MM.1S (cell line): ENCODE measurements at regions not wholly inside any gene's neighbourhood (a gene's known extent, or its start where the extent isn't known, plus 50 kb on each side); places are given as distances from the start of the nearest gene placed in this dataset.

Experiments used
- DNase-seq: peaks from one replicate; pipeline ENCODE4 v3.0.0-alpha.2; 2015
- H2AFZ ChIP-seq: fragments of 300-600 bp; sonication (generic); 2 replicates; pipeline ENCODE4 v1.6.0; 2016; ENCODE audit warnings: antibody characterized with exemption, low read length
- H3F3A ChIP-seq: fragments of 300-600 bp; sonication (generic); 2 replicates; pipeline ENCODE4 v1.6.1; 2016; ENCODE audit warnings: mild to moderate bottlenecking, antibody characterized with exemption, low read length, moderate library complexity, mixed read lengths; ENCODE audit not compliant: insufficient read depth
- H3K27ac ChIP-seq: fragments of 300-600 bp; sonication (generic); 2 replicates; pipeline ENCODE4 v1.5.1; 2016; ENCODE audit warnings: mild to moderate bottlenecking, low read length
- H3K27me3 ChIP-seq: fragments of 300-600 bp; sonication (generic); replicated peaks from 2 replicates; pipeline ENCODE4 v1.6.0; 2016; ENCODE audit warnings: low read length; ENCODE audit not compliant: insufficient read depth
- H3K36me3 ChIP-seq: fragments of 300-600 bp; sonication (generic); replicated peaks from 2 replicates; pipeline ENCODE4 v1.6.1; 2016; ENCODE audit warnings: mild to moderate bottlenecking, low read length, mixed read lengths; ENCODE audit not compliant: insufficient read depth
- H3K4me1 ChIP-seq: fragments of 300-600 bp; sonication (generic); 2 replicates; pipeline ENCODE4 v1.6.1; 2016; ENCODE audit warnings: low read length, mixed read lengths
- H3K4me2 ChIP-seq: fragments of 300-600 bp; sonication (generic); 2 replicates; pipeline ENCODE4 v1.6.0; 2016; ENCODE audit warnings: low read depth, low read length
- H3K4me3 ChIP-seq: fragments of 300-600 bp; sonication (generic); 2 replicates; pipeline ENCODE4 v1.5.1; 2016; ENCODE audit warnings: low read length, mixed read lengths
- H3K79me2 ChIP-seq: fragments of 300-600 bp; sonication (generic); 2 replicates; pipeline ENCODE4 v1.6.1; 2016; ENCODE audit warnings: mixed run types, low read length, mixed read lengths
- H3K9ac ChIP-seq: fragments of 300-600 bp; sonication (generic); 2 replicates; pipeline ENCODE4 v1.6.1; 2016; ENCODE audit warnings: low read length, mixed read lengths
- H3K9me2 ChIP-seq: fragments of 300-600 bp; sonication (generic); replicated peaks from 2 replicates; pipeline ENCODE4 v1.6.1; 2016; ENCODE audit warnings: mild to moderate bottlenecking, low read length, mixed read lengths; ENCODE audit not compliant: insufficient read depth
- H3K9me3 ChIP-seq: fragments of 300-600 bp; sonication (generic); replicated peaks from 2 replicates; pipeline ENCODE4 v1.6.1; 2016; ENCODE audit warnings: mild to moderate bottlenecking, low read length, mixed read lengths; ENCODE audit not compliant: insufficient read depth
- H4K20me1 ChIP-seq: fragments of 300-600 bp; sonication (generic); 2 replicates; pipeline ENCODE4 v1.6.1; 2016; ENCODE audit warnings: mild to moderate bottlenecking, low read length, moderate library complexity, mixed read lengths; ENCODE audit not compliant: insufficient read depth
- CTCF ChIP-seq: fragments of 300-600 bp; sonication (generic); IDR thresholded peaks from 2 replicates; pipeline ENCODE4 v1.5.1; 2016; ENCODE audit warnings: antibody characterized with exemption, low read length, mixed read lengths
- EZH2 ChIP-seq: fragments of 300-600 bp; sonication (generic); optimal IDR thresholded peaks from 2 replicates; pipeline ENCODE3; 2017; ENCODE audit warnings: low read depth, mild to moderate bottlenecking, antibody characterized with exemption, low read length, mixed read lengths
- EZH2phosphoT487 ChIP-seq: fragments of 300-600 bp; sonication (generic); IDR thresholded peaks from 2 replicates; pipeline ENCODE4 v1.6.1; 2018; ENCODE audit warnings: antibody characterized with exemption, low read length

- Histone ChIP-seq H3K9me3 (no peaks in the 10 kb centered on the region), H2AFZ (no peak overlapping the region), H3K27me3 (no peaks in the 10 kb centered on the region), H3K4me2 (no peak overlapping the region), H3K9ac (no peak overlapping the region), H4K20me1 (no peaks in the 10 kb centered on the region), H3K36me3 (no peaks in the 10 kb centered on the region), H3K4me1 (no peaks in the 10 kb centered on the region), H3F3A (no peaks in the 10 kb centered on the region), H3K9me2 (no peaks in the 10 kb centered on the region), H3K79me2 (no peaks in the 10 kb centered on the region), H3K4me3 (no peak overlapping the region), H3K27ac (no peak overlapping the region)
- TF ChIP-seq EZH2phosphoT487: no peak
- TF ChIP-seq CTCF: no peak
- TF ChIP-seq EZH2: no peak
- no peak for DNase-seq
These were observed 150.2 kb upstream of the CLEC14A start for GRCh38 chr14:38405851-38406635.

DNA sequence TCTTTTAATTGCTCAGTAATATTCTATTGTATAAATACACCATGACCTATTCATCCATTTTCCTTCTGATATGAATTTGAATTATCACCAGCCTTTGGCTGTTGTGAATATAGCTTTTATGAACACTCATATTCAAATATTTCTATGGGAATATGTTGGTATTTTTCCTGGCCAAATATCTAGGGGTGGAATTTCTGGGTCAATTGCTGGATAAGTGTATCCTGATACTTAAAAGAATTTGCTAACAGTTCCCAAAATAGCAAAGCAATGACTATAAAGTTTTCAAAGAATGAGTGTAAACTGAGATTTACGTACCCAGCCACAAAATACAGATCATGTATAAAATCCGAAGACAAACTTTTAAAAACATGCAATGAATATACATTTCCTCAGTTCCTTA lies 148.7 kb upstream of the CLEC14A start:
- Histone ChIP-seq H3F3A (no peaks in the 10 kb centered on the region), H3K27me3 (no peaks in the 10 kb centered on the region), H3K9me2 (no peaks in the 10 kb centered on the region), H3K79me2 (no peaks in the 10 kb centered on the region), H3K9ac (no peak overlapping the region), H4K20me1 (no peaks in the 10 kb centered on the region), H3K4me2 (no peak overlapping the region), H3K27ac (no peak overlapping the region), H3K4me1 (no peaks in the 10 kb centered on the region), H2AFZ (no peak overlapping the region), H3K9me3 (no peaks in the 10 kb centered on the region), H3K36me3 (no peaks in the 10 kb centered on the region), H3K4me3 (no peak overlapping the region)
- TF ChIP-seq EZH2phosphoT487 (no peak), CTCF (no peak), EZH2 (no peak)
- no peak for DNase-seq

GRCh38 chr14:38404100-38404541 lies 148.2 kb upstream of the CLEC14A start:
- H3K79me2 ChIP-seq: no peaks in the 10 kb centered on the region
- H3K4me3 ChIP-seq: no peak overlapping the region
- no peaks in the 10 kb centered on the region for H3K27me3 ChIP-seq
- no peaks in the 10 kb centered on the region for H4K20me1 ChIP-seq
- TF ChIP-seq EZH2: no peak
- no peak for DNase-seq
- no peaks in the 10 kb centered on the region for H3K9me3 ChIP-seq
- no peak overlapping the region for H3K27ac ChIP-seq
- no peaks in the 10 kb centered on the region for H3K4me1 ChIP-seq
- no peak overlapping the region for H3K4me2 ChIP-seq
- H3K36me3 ChIP-seq: no peaks in the 10 kb centered on the region
- H2AFZ ChIP-seq: no peak overlapping the region
- H3K9me2 ChIP-seq: no peaks in the 10 kb centered on the region
- H3K9ac ChIP-seq: no peak overlapping the region
- H3F3A ChIP-seq: no peaks in the 10 kb centered on the region

GRCh38 chr14:38400751-38401150 lies 144.9 kb upstream of the CLEC14A start:
- Histone ChIP-seq H3K9me3 (no peaks in the 10 kb centered on the region), H4K20me1 (no peaks in the 10 kb centered on the region), H3K36me3 (no peaks in the 10 kb centered on the region), H3F3A (no peaks in the 10 kb centered on the region), H3K9me2 (no peaks in the 10 kb centered on the region), H3K27me3 (no peaks in the 10 kb centered on the region), H2AFZ (no peak overlapping the region), H3K79me2 (no peaks in the 10 kb centered on the region), H3K4me2 (no peak overlapping the region), H3K4me3 (no peak overlapping the region), H3K9ac (no peak overlapping the region), H3K4me1 (no peaks in the 10 kb centered on the region), H3K27ac (no peak overlapping the region)
- DNase-seq: no peak
- no peak for TF ChIP-seq CTCF
- no peak for TF ChIP-seq EZH2phosphoT487
- TF ChIP-seq EZH2: no peak
